ENCODE measurements at regions not wholly inside any gene's neighbourhood (a gene's known extent, or its start where the extent isn't known, plus 50 kb on each side); places are given as distances from the start of the nearest gene placed in this dataset.

DNA sequence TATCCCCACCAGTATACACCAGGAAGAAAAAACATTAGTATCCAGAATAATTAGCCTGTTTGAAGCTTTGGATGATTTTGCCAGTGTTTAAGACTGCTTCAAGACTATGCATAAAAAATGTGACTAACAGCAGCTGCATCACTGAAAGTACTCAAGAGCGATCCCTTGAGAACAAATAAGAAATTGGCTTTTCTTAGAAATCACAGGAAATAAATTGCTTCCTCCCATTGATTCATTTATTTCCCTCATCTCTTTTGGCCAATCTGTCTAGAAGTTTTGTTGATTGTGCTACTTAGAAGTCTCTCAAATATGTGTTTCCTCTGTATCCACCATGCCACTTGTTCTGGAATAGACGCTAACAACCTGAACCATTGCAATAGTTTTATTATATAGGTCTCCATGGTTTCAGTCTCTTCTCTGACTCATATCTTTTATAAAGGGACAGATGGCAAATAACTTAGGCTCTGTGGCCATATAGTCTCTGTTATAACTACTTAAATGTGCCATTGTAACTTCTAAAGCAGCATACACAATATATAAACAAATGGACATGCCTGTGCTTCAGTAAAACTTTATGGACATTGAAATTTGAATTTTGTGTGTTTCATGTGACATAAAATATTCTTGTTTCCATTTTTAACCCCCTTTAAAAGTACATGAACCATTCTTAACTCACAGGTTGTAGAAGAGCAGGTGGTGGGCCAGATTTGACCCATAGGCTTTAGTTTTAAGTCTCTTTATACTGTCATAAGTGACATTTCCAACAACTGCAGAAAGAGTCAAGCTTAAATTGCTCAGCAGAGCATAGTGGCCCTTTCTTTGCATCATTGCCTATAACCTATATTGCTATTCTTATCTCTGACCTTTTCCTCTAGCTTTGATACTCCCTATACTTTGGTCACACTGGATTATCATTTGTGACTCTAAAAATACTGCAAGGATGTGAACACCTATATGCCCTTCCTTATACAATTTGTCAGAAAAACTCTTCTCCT lies 123.9 kb downstream of the MC4R start:
- TF ChIP-seq, protein P1, sequence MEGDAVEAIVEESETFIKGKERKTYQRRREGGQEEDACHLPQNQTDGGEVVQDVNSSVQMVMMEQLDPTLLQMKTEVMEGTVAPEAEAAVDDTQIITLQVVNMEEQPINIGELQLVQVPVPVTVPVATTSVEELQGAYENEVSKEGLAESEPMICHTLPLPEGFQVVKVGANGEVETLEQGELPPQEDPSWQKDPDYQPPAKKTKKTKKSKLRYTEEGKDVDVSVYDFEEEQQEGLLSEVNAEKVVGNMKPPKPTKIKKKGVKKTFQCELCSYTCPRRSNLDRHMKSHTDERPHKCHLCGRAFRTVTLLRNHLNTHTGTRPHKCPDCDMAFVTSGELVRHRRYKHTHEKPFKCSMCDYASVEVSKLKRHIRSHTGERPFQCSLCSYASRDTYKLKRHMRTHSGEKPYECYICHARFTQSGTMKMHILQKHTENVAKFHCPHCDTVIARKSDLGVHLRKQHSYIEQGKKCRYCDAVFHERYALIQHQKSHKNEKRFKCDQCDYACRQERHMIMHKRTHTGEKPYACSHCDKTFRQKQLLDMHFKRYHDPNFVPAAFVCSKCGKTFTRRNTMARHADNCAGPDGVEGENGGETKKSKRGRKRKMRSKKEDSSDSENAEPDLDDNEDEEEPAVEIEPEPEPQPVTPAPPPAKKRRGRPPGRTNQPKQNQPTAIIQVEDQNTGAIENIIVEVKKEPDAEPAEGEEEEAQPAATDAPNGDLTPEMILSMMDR (IDR thresholded peaks at IDR 0.05; ENCODE audit: poor library complexity) = no peak
- TF ChIP-seq EZH2phosphoT487 (IDR thresholded peaks at IDR 0.05; ENCODE audit: low read depth, severe bottlenecking, unreplicated experiment) (no peak), EZH2 (IDR thresholded peaks at IDR 0.05; ENCODE audit: borderline replicate concordance) (no peak)
